DND-41 (cell line): ENCODE measurements at regions not wholly inside any gene's neighbourhood (a gene's known extent, or its start where the extent isn't known, plus 50 kb on each side); places are given as distances from the start of the nearest gene placed in this dataset.

ENCODE experiments used
- ATAC-seq: fragments of 200-7000 bp; cut with Tn5 transposase; 3 replicates; pipeline ENCODE4 v1.9.1; 2021; ENCODE audit warnings: low read depth; ENCODE audit not compliant: insufficient read depth
- DNase-seq: peaks from one replicate; pipeline ENCODE4 v3.0.0-alpha.2; 2020
- H2AFZ ChIP-seq: 2 replicates; pipeline ENCODE4 v1.6.0; 2012; ENCODE audit warnings: low read depth, low read length
- H3K27ac ChIP-seq: 2 replicates; pipeline ENCODE4 v1.5.1; 2012; ENCODE audit warnings: low read length, inconsistent platforms
- H3K27me3 ChIP-seq: fragments of 200-600 bp; sonication (generic); 2 replicates; pipeline ENCODE4 v1.6.0; 2012; ENCODE audit warnings: low read length, mild to moderate bottlenecking, inconsistent platforms; ENCODE audit not compliant: insufficient read depth, poor library complexity
- H3K36me3 ChIP-seq: 2 replicates; pipeline ENCODE4 v1.5.1; 2012; ENCODE audit warnings: low read length, inconsistent platforms; ENCODE audit not compliant: insufficient read depth
- H3K4me1 ChIP-seq: 2 replicates; pipeline ENCODE4 v1.5.1; 2012; ENCODE audit warnings: mild to moderate bottlenecking, low read length; ENCODE audit not compliant: insufficient read depth
- H3K4me2 ChIP-seq: 2 replicates; pipeline ENCODE4 v1.6.0; 2012; ENCODE audit warnings: mild to moderate bottlenecking, moderate library complexity, low read length, inconsistent platforms; ENCODE audit not compliant: insufficient read depth
- H3K4me3 ChIP-seq, 2 experiments: fragments of 200-600 bp in 1 of 2; shearing (Covaris generic) in 1 of 2; 2 replicates each; pipeline ENCODE4 v1.5.1; 2012 to 2016; ENCODE audit warnings: inconsistent platforms in 2 of 2, low read length in 2 of 2, mild to moderate bottlenecking in 2 of 2, low read depth in 1 of 2, moderate library complexity in 1 of 2
- H3K79me2 ChIP-seq: 2 replicates; pipeline ENCODE4 v1.6.0; 2012; ENCODE audit warnings: low read length, inconsistent platforms; ENCODE audit not compliant: insufficient read depth
- H3K9ac ChIP-seq: 2 replicates; pipeline ENCODE4 v1.6.0; 2012; ENCODE audit warnings: low read depth, mild to moderate bottlenecking, inconsistent platforms, low read length, moderate library complexity
- H3K9me3 ChIP-seq: 2 replicates; pipeline ENCODE4 v1.5.1; 2012; ENCODE audit warnings: low read length, moderate library complexity, mild to moderate bottlenecking, inconsistent platforms; ENCODE audit not compliant: insufficient read depth, severe bottlenecking
- H4K20me1 ChIP-seq: 2 replicates; pipeline ENCODE4 v1.6.0; 2012; ENCODE audit warnings: low read length; ENCODE audit not compliant: insufficient read depth
- CTCF ChIP-seq: IDR thresholded peaks from 2 replicates; pipeline ENCODE4 v1.5.1; 2012; ENCODE audit warnings: borderline replicate concordance, low read length, moderate library complexity, mild to moderate bottlenecking; ENCODE audit not compliant: poor library complexity, severe bottlenecking; ENCODE audit errors: extremely low read depth
- EZH2 ChIP-seq: IDR thresholded peaks from 3 replicates; pipeline ENCODE4 v1.6.1; 2012; ENCODE audit warnings: borderline replicate concordance, low read depth, mild to moderate bottlenecking, moderate library complexity, low read length, inconsistent platforms; ENCODE audit not compliant: severe bottlenecking

GRCh38 chr7:142454862-142455261 is 197.0 kb upstream of the PRSS58 start:
- peaks cover 35% of the 10 kb centered on the region for H3K79me2 ChIP-seq
- ATAC-seq = peak; percentile 22
- TF ChIP-seq EZH2 = no peak
- TF ChIP-seq CTCF = no peak

GRCh38 chr7:142452791-142453190 is 194.9 kb upstream of the PRSS58 start:
- Histone ChIP-seq H3K4me1 (peaks cover 67% of the 10 kb centered on the region), H4K20me1 (no peaks in the 10 kb centered on the region), H3K9me3 (no peaks in the 10 kb centered on the region), H3K4me2 (no peak overlapping the region), H3K36me3 (no peaks in the 10 kb centered on the region; the same call in 1 of the 2 replicates), H3K79me2 (peaks cover 35% of the 10 kb centered on the region), H3K4me3 (no peak overlapping the region), H3K27me3 (no peaks in the 10 kb centered on the region), H3K27ac (peak overlapping the region; percentile 40; the same call in 1 of the 2 replicates), H2AFZ (no peak overlapping the region), H3K9ac (no peak overlapping the region)
- TF ChIP-seq EZH2 (no peak), CTCF (no peak)
- no peak for DNase-seq
- no peak for ATAC-seq

More at GRCh38 chr7:142454862-142455261, 197.0 kb upstream of the PRSS58 start:
- Histone ChIP-seq H3K4me3 (peak overlapping the region in 1 of 2 experiments; percentile 51; a peak in 3 of 4 replicates), H3K4me1 (peaks cover 88% of the 10 kb centered on the region), H2AFZ (peak overlapping the region; percentile 42; the same call in 1 of the 2 replicates), H3K27me3 (no peaks in the 10 kb centered on the region), H3K36me3 (no peaks in the 10 kb centered on the region; the same call in 1 of the 2 replicates), H3K9ac (peak overlapping the region; percentile 73), H3K9me3 (no peaks in the 10 kb centered on the region), H3K27ac (peak overlapping the region; percentile 100), H4K20me1 (no peaks in the 10 kb centered on the region), H3K4me2 (peak overlapping the region; percentile 63)
- peak; percentile 56 for DNase-seq

GRCh38 chr7:142451817-142452216 is 194.0 kb upstream of the PRSS58 start:
- Histone ChIP-seq H3K36me3 (no peaks in the 10 kb centered on the region; the same call in 1 of the 2 replicates), H3K4me1 (peaks cover 58% of the 10 kb centered on the region), H2AFZ (no peak overlapping the region), H4K20me1 (no peaks in the 10 kb centered on the region), H3K4me3 (no peak overlapping the region), H3K79me2 (peaks cover 26% of the 10 kb centered on the region), H3K9me3 (no peaks in the 10 kb centered on the region), H3K9ac (no peak overlapping the region), H3K4me2 (no peak overlapping the region), H3K27me3 (no peaks in the 10 kb centered on the region), H3K27ac (peak overlapping the region; percentile 65)
- DNase-seq = no peak
- TF ChIP-seq EZH2 = no peak
- no peak for TF ChIP-seq CTCF
- no peak for ATAC-seq
